Left hindlimb (tissue), 1 donor: ENCODE measurements at regions not wholly inside any gene's neighbourhood (a gene's known extent, or its start where the extent isn't known, plus 50 kb on each side); places are given as distances from the start of the nearest gene placed in this dataset.

Source experiments
- DNase-seq: peaks from one replicate; pipeline ENCODE4 v3.0.0-alpha.2; 2018

GRCh38 chr14:58785701-58786100 lies 147.9 kb downstream of the DACT1 start:
- peak; percentile 71 for DNase-seq

- no peak for DNase-seq
Observed at GRCh38 chr14:58787592-58787991, 149.8 kb downstream of the DACT1 start.

GRCh38 chr14:58788655-58789503 lies 151.1 kb downstream of the DACT1 start:
- DNase-seq: no peak

GRCh38 chr14:58789736-58790135 lies 152.0 kb downstream of the DACT1 start:
- DNase-seq: no peak

GRCh38 chr14:58792416-58792815 lies 154.7 kb downstream of the DACT1 start:
- no peak for DNase-seq

GRCh38 chr14:58793131-58793740 lies 155.5 kb downstream of the DACT1 start:
- DNase-seq: no peak

GRCh38 chr14:58794993-58795762 lies 157.4 kb downstream of the DACT1 start:
- DNase-seq: no peak

GRCh38 chr14:58796242-58797009 lies 158.7 kb downstream of the DACT1 start:
- no peak for DNase-seq

- no peak for DNase-seq
Observed at GRCh38 chr14:58797010-58797429, 159.3 kb downstream of the DACT1 start.

- DNase-seq: no peak
Observed at GRCh38 chr14:58798173-58798572, 160.4 kb downstream of the DACT1 start.

- no peak for DNase-seq
Observed at GRCh38 chr14:58801086-58801485, 163.3 kb downstream of the DACT1 start.

- no peak for DNase-seq
Observed at GRCh38 chr14:58805057-58805456, 167.3 kb downstream of the DACT1 start.

GRCh38 chr14:58805605-58806409 lies 168.0 kb downstream of the DACT1 start:
- no peak for DNase-seq

GRCh38 chr14:58807191-58807590 lies 169.4 kb downstream of the DACT1 start:
- no peak for DNase-seq

GRCh38 chr14:58808828-58809227 lies 171.1 kb downstream of the DACT1 start:
- DNase-seq: no peak

- DNase-seq: no peak
Observed at GRCh38 chr14:58809520-58809919, 171.8 kb downstream of the DACT1 start.

- DNase-seq: no peak
Observed at GRCh38 chr14:58812050-58812910, 174.5 kb downstream of the DACT1 start.

GRCh38 chr14:58813745-58814144 lies 176.0 kb downstream of the DACT1 start:
- DNase-seq: no peak

- DNase-seq: no peak
Observed at GRCh38 chr14:58814466-58814865, 176.7 kb downstream of the DACT1 start.

- peak; percentile 55 for DNase-seq
Observed at GRCh38 chr14:58815161-58815701, 177.5 kb downstream of the DACT1 start.

GRCh38 chr14:58815794-58816193 lies 178.0 kb downstream of the DACT1 start:
- no peak for DNase-seq
